ENCODE measurements at regions not wholly inside any gene's neighbourhood (a gene's known extent, or its start where the extent isn't known, plus 50 kb on each side); places are given as distances from the start of the nearest gene placed in this dataset.

- H3K36me3 Mint-ChIP-seq (ENCODE audit: low read depth, unreplicated experiment): no peaks in the 10 kb centered on the region
- Histone ChIP-seq H3K79me2 (ENCODE audit: insufficient read depth, low read length) (no peaks in the 10 kb centered on the region), H3K27ac (ENCODE audit: low read depth, low read length) (no peak overlapping the region), H4K20me1 (ENCODE audit: insufficient read depth, low read length) (no peaks in the 10 kb centered on the region), H3K4me1 (ENCODE audit: insufficient read depth, low read length) (no peaks in the 10 kb centered on the region), H2AFZ (ENCODE audit: low read depth, low read length) (no peak overlapping the region), H3K36me3 (ENCODE audit: insufficient read depth, low read length) (no peaks in the 10 kb centered on the region), H3K9me3 (ENCODE audit: insufficient read depth, low read depth, low read length) (no peaks in the 10 kb centered on the region), H3K4me3 (ENCODE audit: insufficient read depth, low read depth, low read length) (no peak overlapping the region), H3K27me3 (ENCODE audit: insufficient read depth, low read length) (no peaks in the 10 kb centered on the region), H3K4me2 (ENCODE audit: low read length) (no peak overlapping the region), H3K9ac (ENCODE audit: low read length) (no peak overlapping the region)
- no peaks in the 10 kb centered on the region for H3K27me3 Mint-ChIP-seq (ENCODE audit: low read depth, unreplicated experiment)
- peaks cover 5% of the 10 kb centered on the region for H3K4me1 Mint-ChIP-seq (ENCODE audit: low read depth, unreplicated experiment)
- H3K4me3 Mint-ChIP-seq (ENCODE audit: unreplicated experiment): no peak overlapping the region
- no peak for TF ChIP-seq CTCF (IDR thresholded peaks at IDR 0.05; ENCODE audit: insufficient read depth, low read depth, low read length)
- no peak for TF ChIP-seq EZH2 (IDR thresholded peaks at IDR 0.05; ENCODE audit: insufficient read depth, low read length)
- no peak for FAIRE-seq
- DNase-seq (ENCODE audit: low read depth): no peak
- H3K27ac Mint-ChIP-seq (ENCODE audit: unreplicated experiment): no peak overlapping the region
- no peaks in the 10 kb centered on the region for H3K9me3 Mint-ChIP-seq (ENCODE audit: unreplicated experiment)
Observed at GRCh38 chr16:9434659-9435058, 343.2 kb downstream of the HAPSTR1 start.

GRCh38 chr16:9436175-9436574 is 344.7 kb downstream of the HAPSTR1 start:
- no peak for FAIRE-seq
- no peak overlapping the region for H3K27ac ChIP-seq (ENCODE audit: low read depth, low read length)
- H3K9me3 ChIP-seq (ENCODE audit: insufficient read depth, low read depth, low read length): no peaks in the 10 kb centered on the region
- no peak for DNase-seq (ENCODE audit: low read depth)
- no peak overlapping the region for H3K9ac ChIP-seq (ENCODE audit: low read length)
- TF ChIP-seq CTCF (IDR thresholded peaks at IDR 0.05; ENCODE audit: insufficient read depth, low read depth, low read length) (no peak), EZH2 (IDR thresholded peaks at IDR 0.05; ENCODE audit: insufficient read depth, low read length) (no peak)
- peaks cover 1% of the 10 kb centered on the region for H3K27me3 Mint-ChIP-seq (ENCODE audit: low read depth, unreplicated experiment)
- no peaks in the 10 kb centered on the region for H4K20me1 ChIP-seq (ENCODE audit: insufficient read depth, low read length)
- no peaks in the 10 kb centered on the region for H3K36me3 Mint-ChIP-seq (ENCODE audit: low read depth, unreplicated experiment)
- H3K27ac Mint-ChIP-seq (ENCODE audit: unreplicated experiment): no peak overlapping the region
- peaks cover 5% of the 10 kb centered on the region for H3K4me1 Mint-ChIP-seq (ENCODE audit: low read depth, unreplicated experiment)
- no peaks in the 10 kb centered on the region for H3K9me3 Mint-ChIP-seq (ENCODE audit: unreplicated experiment)
- H3K4me3 ChIP-seq (ENCODE audit: insufficient read depth, low read depth, low read length): no peak overlapping the region
- H3K4me3 Mint-ChIP-seq (ENCODE audit: unreplicated experiment): no peak overlapping the region
- no peak overlapping the region for H2AFZ ChIP-seq (ENCODE audit: low read depth, low read length)
- H3K4me1 ChIP-seq (ENCODE audit: insufficient read depth, low read length): no peaks in the 10 kb centered on the region
- H3K27me3 ChIP-seq (ENCODE audit: insufficient read depth, low read length): no peaks in the 10 kb centered on the region
- no peaks in the 10 kb centered on the region for H3K36me3 ChIP-seq (ENCODE audit: insufficient read depth, low read length)
- no peaks in the 10 kb centered on the region for H3K79me2 ChIP-seq (ENCODE audit: insufficient read depth, low read length)
- no peak overlapping the region for H3K4me2 ChIP-seq (ENCODE audit: low read length)

GRCh38 chr16:9437115-9437514 is 345.7 kb downstream of the HAPSTR1 start:
- Histone ChIP-seq H3K79me2 (ENCODE audit: insufficient read depth, low read length) (no peaks in the 10 kb centered on the region), H3K27me3 (ENCODE audit: insufficient read depth, low read length) (no peaks in the 10 kb centered on the region), H3K4me3 (ENCODE audit: insufficient read depth, low read depth, low read length) (no peak overlapping the region), H3K9ac (ENCODE audit: low read length) (no peak overlapping the region), H3K4me1 (ENCODE audit: insufficient read depth, low read length) (no peaks in the 10 kb centered on the region), H3K36me3 (ENCODE audit: insufficient read depth, low read length) (no peaks in the 10 kb centered on the region), H2AFZ (ENCODE audit: low read depth, low read length) (no peak overlapping the region), H3K4me2 (ENCODE audit: low read length) (no peak overlapping the region), H4K20me1 (ENCODE audit: insufficient read depth, low read length) (no peaks in the 10 kb centered on the region), H3K27ac (ENCODE audit: low read depth, low read length) (no peak overlapping the region), H3K9me3 (ENCODE audit: insufficient read depth, low read depth, low read length) (no peaks in the 10 kb centered on the region)
- Mint-ChIP-seq H3K4me3 (ENCODE audit: unreplicated experiment) (no peak overlapping the region), H3K36me3 (ENCODE audit: low read depth, unreplicated experiment) (no peaks in the 10 kb centered on the region), H3K9me3 (ENCODE audit: unreplicated experiment) (no peaks in the 10 kb centered on the region), H3K27me3 (ENCODE audit: low read depth, unreplicated experiment) (peaks cover 9% of the 10 kb centered on the region), H3K4me1 (ENCODE audit: low read depth, unreplicated experiment) (peaks cover 5% of the 10 kb centered on the region), H3K27ac (ENCODE audit: unreplicated experiment) (no peak overlapping the region)
- FAIRE-seq: no peak
- no peak for DNase-seq (ENCODE audit: low read depth)
- TF ChIP-seq CTCF (IDR thresholded peaks at IDR 0.05; ENCODE audit: insufficient read depth, low read depth, low read length) (no peak), EZH2 (IDR thresholded peaks at IDR 0.05; ENCODE audit: insufficient read depth, low read length) (no peak)
